SKM-1 treated with dmso at 0.1 percent for 144 hours (cell line): ENCODE measurements at regions not wholly inside any gene's neighbourhood (a gene's known extent, or its start where the extent isn't known, plus 50 kb on each side); places are given as distances from the start of the nearest gene placed in this dataset.
A peak's percentile ranks its signal among the peaks of the same experiment; 100 is the strongest.
"Not testable (repeated sequence)": the region's sequence is repeated elsewhere in the genome, so short reads cannot be mapped to it uniquely, and the experiment has no call there.

Experiments used
- DNase-seq: peaks from one replicate; lab custom pipeline; 2025; ENCODE audit not compliant: unreplicated experiment; lab: John Stamatoyannopoulos, UW

- DNase-seq: no peak
These were observed 73.0 kb upstream of the EPCAM start for GRCh38 chr2:47295981-47296635.

- no peak for DNase-seq
These were observed 73.8 kb upstream of the EPCAM start for GRCh38 chr2:47295131-47295980.

GRCh38 chr2:47293976-47294375 lies 75.1 kb upstream of the EPCAM start:
- no peak for DNase-seq

GRCh38 chr2:47288864-47289263 lies 80.2 kb upstream of the EPCAM start:
- peak; percentile 36 for DNase-seq

- DNase-seq: no peak
These were observed 85.5 kb upstream of the EPCAM start for GRCh38 chr2:47283659-47284058.

- DNase-seq: no peak
These were observed 86.4 kb upstream of the EPCAM start for GRCh38 chr2:47282621-47283272.

- not testable (repeated sequence) for DNase-seq
These were observed 89.6 kb upstream of the EPCAM start for GRCh38 chr2:47279525-47279924.

GRCh38 chr2:47277987-47278386 lies 91.1 kb upstream of the EPCAM start:
- DNase-seq: no peak

- no peak for DNase-seq
These were observed 91.9 kb upstream of the EPCAM start for GRCh38 chr2:47277187-47277586.

GRCh38 chr2:47276061-47276460 lies 93.0 kb upstream of the EPCAM start:
- no peak for DNase-seq

GRCh38 chr2:47274054-47274782 lies 94.9 kb upstream of the EPCAM start:
- no peak for DNase-seq

GRCh38 chr2:47272905-47273758 lies 96.0 kb upstream of the EPCAM start:
- DNase-seq: no peak

- peak; percentile 54 for DNase-seq
These were observed 95.9 kb upstream of the CALM2 start for GRCh38 chr2:47272031-47272864.

GRCh38 chr2:47271054-47272000 lies 95.0 kb upstream of the CALM2 start:
- DNase-seq: no peak

- DNase-seq: no peak
These were observed 94.1 kb upstream of the CALM2 start for GRCh38 chr2:47270421-47270820.

GRCh38 chr2:47269316-47270232 lies 93.3 kb upstream of the CALM2 start:
- DNase-seq: no peak

GRCh38 chr2:47267711-47268086 lies 91.4 kb upstream of the CALM2 start:
- no peak for DNase-seq
